HUES48 (cell line): ENCODE measurements at regions not wholly inside any gene's neighbourhood (a gene's known extent, or its start where the extent isn't known, plus 50 kb on each side); places are given as distances from the start of the nearest gene placed in this dataset.
"Not testable (repeated sequence)": the region's sequence is repeated elsewhere in the genome, so short reads cannot be mapped to it uniquely, and the experiment has no call there.

Source experiments
- H3K27ac ChIP-seq: one replicate; pipeline ENCODE4 v1.7.0; 2013; ENCODE audit warnings: low read depth, low read length, inconsistent platforms
- H3K27me3 ChIP-seq: 2 replicates; pipeline ENCODE4 v1.6.1; 2013; ENCODE audit warnings: mild to moderate bottlenecking, low read length; ENCODE audit not compliant: control insufficient read depth, insufficient read depth
- H3K36me3 ChIP-seq: 2 replicates; pipeline ENCODE4 v1.6.1; 2013; ENCODE audit warnings: low read length; ENCODE audit not compliant: control insufficient read depth, insufficient read depth
- H3K4me1 ChIP-seq: 2 replicates; pipeline ENCODE4 v1.6.1; 2013; ENCODE audit warnings: mild to moderate bottlenecking, low read length; ENCODE audit not compliant: control insufficient read depth, insufficient read depth
- H3K4me3 ChIP-seq: 2 replicates; pipeline ENCODE4 v1.5.1; 2013; ENCODE audit warnings: mild to moderate bottlenecking, low read depth, low read length
- H3K9ac ChIP-seq: 2 replicates; pipeline ENCODE4 v1.6.1; 2013; ENCODE audit warnings: mild to moderate bottlenecking, low read depth, low read length, moderate library complexity
- H3K9me3 ChIP-seq: 2 replicates; pipeline ENCODE4 v1.6.1; 2013; ENCODE audit warnings: low read length; ENCODE audit not compliant: control insufficient read depth, insufficient read depth

GRCh38 chr13:104962411-104962810, 1573.1 kb downstream of the EFNB2 start:
- Histone ChIP-seq H3K36me3 (no peaks in the 10 kb centered on the region), H3K27me3 (no peaks in the 10 kb centered on the region), H3K27ac (no peak overlapping the region), H3K9ac (no peak overlapping the region), H3K4me1 (no peaks in the 10 kb centered on the region), H3K9me3 (no peaks in the 10 kb centered on the region), H3K4me3 (no peak overlapping the region)

GRCh38 chr13:104961246-104961645, 1574.2 kb downstream of the EFNB2 start:
- no peaks in the 10 kb centered on the region for H3K36me3 ChIP-seq
- H3K9me3 ChIP-seq, result no peaks in the 10 kb centered on the region
- H3K4me1 ChIP-seq, result no peaks in the 10 kb centered on the region
- H3K4me3 ChIP-seq, result no peak overlapping the region
- no peak overlapping the region for H3K9ac ChIP-seq
- H3K27ac ChIP-seq, result no peak overlapping the region
- H3K27me3 ChIP-seq, result no peaks in the 10 kb centered on the region

- no peak overlapping the region for H3K4me3 ChIP-seq
- H3K36me3 ChIP-seq, result no peaks in the 10 kb centered on the region
- H3K27me3 ChIP-seq, result no peaks in the 10 kb centered on the region
- no peaks in the 10 kb centered on the region for H3K9me3 ChIP-seq
- H3K27ac ChIP-seq, result no peak overlapping the region
- no peak overlapping the region for H3K9ac ChIP-seq
- no peaks in the 10 kb centered on the region for H3K4me1 ChIP-seq
Measured at GRCh38 chr13:104954210-104954609, 1581.3 kb downstream of the EFNB2 start.

- H3K27me3 ChIP-seq, result no peaks in the 10 kb centered on the region
- no peaks in the 10 kb centered on the region for H3K36me3 ChIP-seq
- no peak overlapping the region for H3K4me3 ChIP-seq
- no peaks in the 10 kb centered on the region for H3K9me3 ChIP-seq
- H3K27ac ChIP-seq, result no peak overlapping the region
- no peaks in the 10 kb centered on the region for H3K4me1 ChIP-seq
- no peak overlapping the region for H3K9ac ChIP-seq
Measured at GRCh38 chr13:104953588-104953987, 1581.9 kb downstream of the EFNB2 start.

GRCh38 chr13:104949840-104950740, 1585.4 kb downstream of the EFNB2 start:
- H3K9ac ChIP-seq, result no peak overlapping the region
- no peaks in the 10 kb centered on the region for H3K9me3 ChIP-seq
- H3K4me1 ChIP-seq, result no peaks in the 10 kb centered on the region
- no peaks in the 10 kb centered on the region for H3K27me3 ChIP-seq
- no peaks in the 10 kb centered on the region for H3K36me3 ChIP-seq
- H3K4me3 ChIP-seq, result no peak overlapping the region
- H3K27ac ChIP-seq, result no peak overlapping the region

GRCh38 chr13:104944176-104944575, 1591.3 kb downstream of the EFNB2 start:
- Histone ChIP-seq H3K4me1 (no peaks in the 10 kb centered on the region), H3K36me3 (no peaks in the 10 kb centered on the region), H3K9ac (no peak overlapping the region), H3K27ac (no peak overlapping the region), H3K9me3 (no peaks in the 10 kb centered on the region), H3K27me3 (no peaks in the 10 kb centered on the region), H3K4me3 (no peak overlapping the region)

GRCh38 chr13:104943331-104943730, 1592.1 kb downstream of the EFNB2 start:
- H3K36me3 ChIP-seq, result no peaks in the 10 kb centered on the region
- H3K9ac ChIP-seq, result no peak overlapping the region
- H3K27ac ChIP-seq, result no peak overlapping the region
- H3K9me3 ChIP-seq, result no peaks in the 10 kb centered on the region
- no peaks in the 10 kb centered on the region for H3K4me1 ChIP-seq
- no peaks in the 10 kb centered on the region for H3K27me3 ChIP-seq
- no peak overlapping the region for H3K4me3 ChIP-seq

- H3K9ac ChIP-seq, result no peak overlapping the region
- no peak overlapping the region for H3K27ac ChIP-seq
- H3K36me3 ChIP-seq, result no peaks in the 10 kb centered on the region
- no peaks in the 10 kb centered on the region for H3K4me1 ChIP-seq
- no peaks in the 10 kb centered on the region for H3K9me3 ChIP-seq
- H3K27me3 ChIP-seq, result no peaks in the 10 kb centered on the region
- no peak overlapping the region for H3K4me3 ChIP-seq
Measured at GRCh38 chr13:104937881-104938280, 1597.6 kb downstream of the EFNB2 start.

- no peaks in the 10 kb centered on the region for H3K9me3 ChIP-seq
- H3K27me3 ChIP-seq, result no peaks in the 10 kb centered on the region
- H3K36me3 ChIP-seq, result no peaks in the 10 kb centered on the region
- H3K4me1 ChIP-seq, result no peaks in the 10 kb centered on the region
- H3K4me3 ChIP-seq, result no peak overlapping the region
- H3K9ac ChIP-seq, result no peak overlapping the region
- no peak overlapping the region for H3K27ac ChIP-seq
Measured at GRCh38 chr13:104936304-104936703, 1599.2 kb downstream of the EFNB2 start.

GRCh38 chr13:104920513-104920912, 1614.9 kb downstream of the EFNB2 start:
- H3K27me3 ChIP-seq, H3K36me3 ChIP-seq, H3K9ac ChIP-seq, H3K9me3 ChIP-seq, H3K4me3 ChIP-seq, H3K4me1 ChIP-seq, H3K27ac ChIP-seq: not testable (repeated sequence)

- H3K9ac ChIP-seq, result no peak overlapping the region
- no peaks in the 10 kb centered on the region for H3K27me3 ChIP-seq
- no peak overlapping the region for H3K27ac ChIP-seq
- H3K36me3 ChIP-seq, result no peaks in the 10 kb centered on the region
- H3K4me3 ChIP-seq, result no peak overlapping the region
- peaks cover 4% of the 10 kb centered on the region; the same call in 1 of the 2 replicates for H3K9me3 ChIP-seq
- H3K4me1 ChIP-seq, result no peaks in the 10 kb centered on the region
Measured at GRCh38 chr13:104920091-104920490, 1615.4 kb downstream of the EFNB2 start.
